GM12878 (cell line): ENCODE measurements at regions not wholly inside any gene's neighbourhood (a gene's known extent, or its start where the extent isn't known, plus 50 kb on each side); places are given as distances from the start of the nearest gene placed in this dataset.

Source experiments
- ATAC-seq: fragments of 200-7000 bp; cut with Tn5 transposase; 3 replicates; pipeline ENCODE4 v1.9.1; 2020; ENCODE audit warnings: mild to moderate bottlenecking, moderate library complexity
- BruUV-seq: library from RNA; stranded (reverse); fragments of 400-500 nt; replicated peaks from 2 replicates; lab custom pipeline; 2021; lab: Mats Ljungman, UMichigan
- CTCF ChIA-PET: fragments of 300-600 bp; sonication (Branson Sonifier 250); formaldehyde crosslinking; extraction: SDS; loops from one replicate; lab custom pipeline; 2021; ENCODE audit warnings: inconsistent platforms; lab: Yijun Ruan, JAX
- POLR2A ChIA-PET: fragments of 350-600 bp; formaldehyde crosslinking; extraction: SDS; loops from one replicate; lab custom pipeline; 2021; ENCODE audit warnings: inconsistent platforms; lab: Charles Lee
- RAD21 ChIA-PET: fragments of 300-600 bp; sonication (Branson Sonifier 250); formaldehyde crosslinking; loops from one replicate; lab custom pipeline; 2023; ENCODE audit warnings: antibody characterized with exemption; ENCODE audit not compliant: unreplicated experiment; lab: Charles Lee
- SMC1A ChIA-PET: fragments of 300-600 bp; sonication (Branson Sonifier 250); formaldehyde crosslinking; loops from one replicate; lab custom pipeline; 2023; ENCODE audit not compliant: unreplicated experiment, uncharacterized antibody; lab: Charles Lee
- DNase-seq: peaks from one replicate; pipeline ENCODE4 v3.0.0-alpha.2; 2011; ENCODE audit warnings: low read depth, low spot score
- FAIRE-seq: peaks from 3 replicates; lab custom pipeline; 2011; peaks lifted over from hg19 to GRCh38; lab: Jason Lieb, UNC
- H2AFZ ChIP-seq: 2 replicates; pipeline ENCODE4 v1.6.0; 2011; ENCODE audit warnings: low read depth, low read length, control low read depth; ENCODE audit not compliant: control insufficient read depth
- H3K27ac ChIP-seq: 2 replicates; pipeline ENCODE4 v1.5.1; 2011; ENCODE audit warnings: control low read depth; ENCODE audit not compliant: control insufficient read depth, insufficient read depth
- H3K27me3 ChIP-seq, 2 experiments: replicated peaks in 1 of 2; 2 replicates each; pipeline versions ENCODE4 v1.6.0 to v1.6.1; 2011; ENCODE audit warnings: low read length in 1 of 2; ENCODE audit not compliant: control insufficient read depth in 2 of 2, insufficient read depth in 2 of 2
- H3K36me3 ChIP-seq, 2 experiments: 2 replicates each; pipeline ENCODE4 v1.5.1; 2011; ENCODE audit warnings: low read length in 1 of 2; ENCODE audit not compliant: control insufficient read depth in 2 of 2, insufficient read depth in 2 of 2
- H3K4me1 ChIP-seq: 2 replicates; pipeline ENCODE4 v1.6.1; 2011; ENCODE audit warnings: mild to moderate bottlenecking, low read length, moderate library complexity, mixed read lengths; ENCODE audit not compliant: control insufficient read depth, insufficient read depth
- H3K4me2 ChIP-seq: 2 replicates; pipeline ENCODE4 v1.6.0; 2011; ENCODE audit warnings: control low read depth; ENCODE audit not compliant: control insufficient read depth, insufficient read depth
- H3K4me3 ChIP-seq: fragments of 200-600 bp; sonication (generic); 2 replicates; pipeline ENCODE4 v1.5.1; 2016
- H3K79me2 ChIP-seq: 2 replicates; pipeline ENCODE4 v1.6.0; 2011; ENCODE audit warnings: low read length; ENCODE audit not compliant: control insufficient read depth, insufficient read depth
- H3K9ac ChIP-seq: 2 replicates; pipeline ENCODE4 v1.8.0; 2011; ENCODE audit warnings: low read length, control low read depth, mixed read lengths; ENCODE audit not compliant: control insufficient read depth, insufficient read depth
- H3K9me3 ChIP-seq: replicated peaks from 3 replicates; pipeline ENCODE4 v1.5.1; 2011; ENCODE audit warnings: mild to moderate bottlenecking, low read length; ENCODE audit not compliant: control insufficient read depth, insufficient read depth
- H4K20me1 ChIP-seq: 2 replicates; pipeline ENCODE4 v1.6.0; 2011; ENCODE audit not compliant: control insufficient read depth, insufficient read depth
- EP300 ChIP-seq, 2 experiments: fragments of 150-350 bp in 1 of 2; IDR thresholded peaks; 2 replicates each; pipeline ENCODE4 v1.6.1; 2011 to 2012; ENCODE audit warnings: low read depth in 2 of 2, low read length in 2 of 2, borderline replicate concordance in 1 of 2, improper control_type of control experiment in 1 of 2, inconsistent platforms in 1 of 2; ENCODE audit not compliant: control insufficient read depth in 1 of 2
- FOXK2 ChIP-seq: fragments of 450-650 bp; IDR thresholded peaks from 2 replicates; pipeline ENCODE4 v1.6.1; 2017; ENCODE audit warnings: mild to moderate bottlenecking, moderate library complexity
- JUNB ChIP-seq: IDR thresholded peaks from 2 replicates; pipeline ENCODE4 v1.6.1; 2016; ENCODE audit warnings: antibody characterized with exemption, mild to moderate bottlenecking
- MTA2 ChIP-seq: fragments of 450-650 bp; IDR thresholded peaks from 2 replicates; pipeline ENCODE4 v1.6.1; 2016; ENCODE audit warnings: low read depth, mild to moderate bottlenecking, moderate library complexity
- NFXL1 ChIP-seq: fragments of 450-650 bp; IDR thresholded peaks from 2 replicates; pipeline ENCODE4 v1.6.1; 2017; ENCODE audit warnings: antibody characterized with exemption, mild to moderate bottlenecking, borderline replicate concordance
- STAT3 ChIP-seq: IDR thresholded peaks from 2 replicates; pipeline ENCODE4 v1.6.1; 2011; ENCODE audit warnings: low read depth, low read length, improper control_type of control experiment
- SUZ12 ChIP-seq: fragments of 200-600 bp; sonication (generic); IDR thresholded peaks from one replicate; pipeline ENCODE4 v1.6.1; 2018; ENCODE audit warnings: antibody characterized with exemption, mild to moderate bottlenecking; ENCODE audit not compliant: unreplicated experiment
- YY1 ChIP-seq: IDR thresholded peaks from 2 replicates; pipeline ENCODE4 v1.6.1; 2011; ENCODE audit warnings: low read depth, mild to moderate bottlenecking, low read length
- ZNF622 ChIP-seq: fragments of 450-650 bp; IDR thresholded peaks from 2 replicates; pipeline ENCODE4 v1.6.1; 2017; ENCODE audit warnings: mild to moderate bottlenecking, inconsistent platforms
- WGBS: methylation state at CpG from one replicate; pipeline ENCODE4 v1.1.6; 2016; ENCODE audit warnings: low lambda C conversion rate; ENCODE audit not compliant: insufficient replicate concordance, insufficient coverage; ENCODE audit errors: missing lambda C conversion rate; 5-methylcytosine and 5-hydroxymethylcytosine counted together
- in situ Hi-C: fragments of 300-500 bp; cut with MboI; formaldehyde crosslinking; loops from 9 replicates; pipeline ENCODE4 v1.14.3; 2018; ENCODE audit warnings: mixed read lengths
- intact Hi-C: fragments of 100-400 bp; cut with micrococcal nuclease; formaldehyde crosslinking; loops from one replicate; pipeline ENCODE4 v1.14.2; 2022; ENCODE audit not compliant: unreplicated experiment
- TF ChIP-seq, protein P1 (sequence below): IDR thresholded peaks from 2 replicates; pipeline ENCODE4 v1.6.1; 2012; ENCODE audit warnings: low read length, inconsistent platforms
- TF ChIP-seq, protein P2 (sequence below): IDR thresholded peaks from 2 replicates; pipeline ENCODE4 v1.6.1; 2012; ENCODE audit warnings: low read depth, low read length, improper control_type of control experiment
- TF ChIP-seq, protein P3 (sequence below): fragments of 450-650 bp; IDR thresholded peaks from 2 replicates; pipeline ENCODE4 v1.6.1; 2016; ENCODE audit warnings: mild to moderate bottlenecking

DNA sequence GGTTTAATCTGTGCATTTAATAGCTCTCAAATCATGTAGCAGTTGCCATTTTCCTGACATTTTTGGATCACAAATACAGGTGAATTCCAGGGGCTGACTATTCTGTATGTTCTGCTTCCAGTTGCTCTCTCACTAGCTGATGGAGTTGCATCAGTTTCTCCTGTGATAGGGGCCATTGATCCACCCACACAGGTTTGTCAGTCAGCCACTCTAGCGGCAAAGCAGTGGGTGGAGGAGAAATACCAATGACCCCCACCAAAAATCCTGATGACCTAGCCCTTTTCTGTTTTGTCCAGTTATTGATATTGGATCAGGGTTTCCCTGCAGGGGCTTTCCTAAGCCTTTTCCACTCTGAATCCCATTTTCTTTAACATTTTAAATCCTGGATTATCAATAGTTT, 72.3 kb upstream of the BTN3A2 start:
- ChIA-PET CTCF (interaction anchor here (0.8 to 1.4 kb wide), 2 partner anchors 203 to 277 kb away, joined by 3 read pairs; no protein-coding TSS in a partner anchor), SMC1A (interaction anchor here (1.4 kb wide), 1 partner anchor 20 kb away, joined by 5 read pairs; a partner anchor contains a TSS), RAD21 (no interaction called here), POLR2A (interaction anchor here (0.7 to 1.6 kb wide), 4 partner anchors 10 to 17 kb away, joined by 3 to 4 read pairs (median 4); no protein-coding TSS in a partner anchor)
- no peak overlapping the region for H3K4me2 ChIP-seq
- no peaks in the 10 kb centered on the region; the same call in 2 of the 3 replicates for H3K9me3 ChIP-seq
- no peak overlapping the region for H2AFZ ChIP-seq
- H3K9ac ChIP-seq: no peak overlapping the region
- H3K27me3 ChIP-seq: no peaks in the 10 kb centered on the region
- ATAC-seq: no peak
- no peak overlapping the region for H3K4me3 ChIP-seq
- 0 out of 2 replicates have a peak, but pooled peaks cover 4% of the 10 kb centered on the region for H3K4me1 ChIP-seq
- FAIRE-seq: no peak
- no peaks in the 10 kb centered on the region for H3K36me3 ChIP-seq
- TF ChIP-seq FOXK2: no peak
- TF ChIP-seq JUNB: no peak
- no peak for TF ChIP-seq MTA2
- TF ChIP-seq, protein P1, sequence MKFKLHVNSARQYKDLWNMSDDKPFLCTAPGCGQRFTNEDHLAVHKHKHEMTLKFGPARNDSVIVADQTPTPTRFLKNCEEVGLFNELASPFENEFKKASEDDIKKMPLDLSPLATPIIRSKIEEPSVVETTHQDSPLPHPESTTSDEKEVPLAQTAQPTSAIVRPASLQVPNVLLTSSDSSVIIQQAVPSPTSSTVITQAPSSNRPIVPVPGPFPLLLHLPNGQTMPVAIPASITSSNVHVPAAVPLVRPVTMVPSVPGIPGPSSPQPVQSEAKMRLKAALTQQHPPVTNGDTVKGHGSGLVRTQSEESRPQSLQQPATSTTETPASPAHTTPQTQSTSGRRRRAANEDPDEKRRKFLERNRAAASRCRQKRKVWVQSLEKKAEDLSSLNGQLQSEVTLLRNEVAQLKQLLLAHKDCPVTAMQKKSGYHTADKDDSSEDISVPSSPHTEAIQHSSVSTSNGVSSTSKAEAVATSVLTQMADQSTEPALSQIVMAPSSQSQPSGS: no peak
- TF ChIP-seq, protein P2, sequence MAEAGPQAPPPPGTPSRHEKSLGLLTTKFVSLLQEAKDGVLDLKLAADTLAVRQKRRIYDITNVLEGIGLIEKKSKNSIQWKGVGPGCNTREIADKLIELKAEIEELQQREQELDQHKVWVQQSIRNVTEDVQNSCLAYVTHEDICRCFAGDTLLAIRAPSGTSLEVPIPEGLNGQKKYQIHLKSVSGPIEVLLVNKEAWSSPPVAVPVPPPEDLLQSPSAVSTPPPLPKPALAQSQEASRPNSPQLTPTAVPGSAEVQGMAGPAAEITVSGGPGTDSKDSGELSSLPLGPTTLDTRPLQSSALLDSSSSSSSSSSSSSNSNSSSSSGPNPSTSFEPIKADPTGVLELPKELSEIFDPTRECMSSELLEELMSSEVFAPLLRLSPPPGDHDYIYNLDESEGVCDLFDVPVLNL: no peak
- no peak for TF ChIP-seq STAT3
- no peak for TF ChIP-seq ZNF622
- no peak for TF ChIP-seq NFXL1
- no peak for TF ChIP-seq EP300 (IDR thresholded peaks at IDR 0.05; ENCODE audit: borderline replicate concordance in 1 of 2, control insufficient read depth in 1 of 2, low read depth in 2 of 2, low read length in 2 of 2)
- TF ChIP-seq SUZ12: no peak
- TF ChIP-seq, protein P3, sequence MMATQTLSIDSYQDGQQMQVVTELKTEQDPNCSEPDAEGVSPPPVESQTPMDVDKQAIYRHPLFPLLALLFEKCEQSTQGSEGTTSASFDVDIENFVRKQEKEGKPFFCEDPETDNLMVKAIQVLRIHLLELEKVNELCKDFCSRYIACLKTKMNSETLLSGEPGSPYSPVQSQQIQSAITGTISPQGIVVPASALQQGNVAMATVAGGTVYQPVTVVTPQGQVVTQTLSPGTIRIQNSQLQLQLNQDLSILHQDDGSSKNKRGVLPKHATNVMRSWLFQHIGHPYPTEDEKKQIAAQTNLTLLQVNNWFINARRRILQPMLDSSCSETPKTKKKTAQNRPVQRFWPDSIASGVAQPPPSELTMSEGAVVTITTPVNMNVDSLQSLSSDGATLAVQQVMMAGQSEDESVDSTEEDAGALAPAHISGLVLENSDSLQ: no peak
- no peak for TF ChIP-seq YY1
- no peak for DNase-seq
- BruUV-seq: no TSS peak
- WGBS: 32% methylated on average over 1 of the region's 1 CpG
- in situ Hi-C loops (no loop called here), intact Hi-C loops (no loop called here)
- H3K79me2 ChIP-seq: no peaks in the 10 kb centered on the region
- H4K20me1 ChIP-seq: no peaks in the 10 kb centered on the region
- no peak overlapping the region for H3K27ac ChIP-seq
